ENCODE measurements at regions not wholly inside any gene's neighbourhood (a gene's known extent, or its start where the extent isn't known, plus 50 kb on each side); places are given as distances from the start of the nearest gene placed in this dataset.

- no peak for ATAC-seq
- no peak overlapping the region for H3K4me3 ChIP-seq
These were observed 135.3 kb downstream of the NUDT12 start for GRCh38 chr5:103427326-103427725.

GRCh38 chr5:103425686-103426454 is 136.7 kb downstream of the NUDT12 start:
- no peaks in the 10 kb centered on the region for H3K9me3 ChIP-seq
- peaks cover 0 to 7% (median 0%) of the 10 kb centered on the region in 3 donors for H3K4me1 ChIP-seq
- H3K27me3 ChIP-seq = no peaks in the 10 kb centered on the region
- H3K36me3 ChIP-seq = no peaks in the 10 kb centered on the region
- no peak overlapping the region for H3K4me3 ChIP-seq
- WGBS, 2 donors (ENCODE audit: low coverage in 1 of 2) = 38 to 50% methylated on average over 2 to 3 of the region's 3 CpGs
- no peak for ATAC-seq
- H3K27ac ChIP-seq = no peak overlapping the region
- TF ChIP-seq EP300 (IDR thresholded peaks at IDR 0.05) (no peak), POLR2A (IDR thresholded peaks at IDR 0.05) (no peak), CTCF (IDR thresholded peaks at IDR 0.05) (no peak), POLR2AphosphoS5 (IDR thresholded peaks at IDR 0.05) (no peak)

More at GRCh38 chr5:103427326-103427725, 135.3 kb downstream of the NUDT12 start:
- Histone ChIP-seq H3K27ac (no peak overlapping the region), H3K9me3 (no peaks in the 10 kb centered on the region), H3K36me3 (no peaks in the 10 kb centered on the region), H3K4me1 (peaks cover 0 to 7% (median 0%) of the 10 kb centered on the region in 3 donors), H3K27me3 (no peaks in the 10 kb centered on the region)
- 47 to 51% methylated on average over 3 of the region's 3 CpGs for WGBS, 2 donors (ENCODE audit: low coverage in 1 of 2)
- TF ChIP-seq POLR2A (IDR thresholded peaks at IDR 0.05) = no peak
- no peak for TF ChIP-seq POLR2AphosphoS5 (IDR thresholded peaks at IDR 0.05)
- TF ChIP-seq EP300 (IDR thresholded peaks at IDR 0.05) = no peak
- no peak for TF ChIP-seq CTCF (IDR thresholded peaks at IDR 0.05)

GRCh38 chr5:103424453-103425205 is 138.0 kb downstream of the NUDT12 start:
- ATAC-seq = no peak
- no peak overlapping the region for H3K27ac ChIP-seq
- TF ChIP-seq CTCF (IDR thresholded peaks at IDR 0.05) (no peak), POLR2A (IDR thresholded peaks at IDR 0.05) (no peak), POLR2AphosphoS5 (IDR thresholded peaks at IDR 0.05) (no peak), EP300 (IDR thresholded peaks at IDR 0.05) (no peak)

GRCh38 chr5:103424026-103424425 is 138.6 kb downstream of the NUDT12 start:
- no peak for TF ChIP-seq CTCF (IDR thresholded peaks at IDR 0.05)
- TF ChIP-seq POLR2AphosphoS5 (IDR thresholded peaks at IDR 0.05) = no peak
- no peak for TF ChIP-seq EP300 (IDR thresholded peaks at IDR 0.05)
- TF ChIP-seq POLR2A (IDR thresholded peaks at IDR 0.05) = no peak
- H3K27me3 ChIP-seq = no peaks in the 10 kb centered on the region
- 39 to 49% methylated on average over 2 of the region's 2 CpGs for WGBS, 2 donors (ENCODE audit: low coverage in 1 of 2)
- H3K9me3 ChIP-seq = no peaks in the 10 kb centered on the region
- H3K4me3 ChIP-seq = no peak overlapping the region
- no peak for ATAC-seq
- peaks cover 0 to 7% (median 0%) of the 10 kb centered on the region in 3 donors for H3K4me1 ChIP-seq
- H3K36me3 ChIP-seq = no peaks in the 10 kb centered on the region
- no peak overlapping the region for H3K27ac ChIP-seq

More at GRCh38 chr5:103424453-103425205, 138.0 kb downstream of the NUDT12 start:
- Histone ChIP-seq H3K9me3 (no peaks in the 10 kb centered on the region), H3K4me3 (no peak overlapping the region), H3K36me3 (no peaks in the 10 kb centered on the region), H3K27me3 (no peaks in the 10 kb centered on the region), H3K4me1 (peaks cover 0 to 7% (median 0%) of the 10 kb centered on the region in 3 donors)
- WGBS, 2 donors (ENCODE audit: low coverage in 1 of 2) = 56 to 78% methylated on average over 3 to 5 of the region's 5 CpGs

All from gastroesophageal sphincter (tissue), 4 donors.